ENCODE measurements at regions not wholly inside any gene's neighbourhood (a gene's known extent, or its start where the extent isn't known, plus 50 kb on each side); places are given as distances from the start of the nearest gene placed in this dataset.
"Not testable (repeated sequence)": the region's sequence is repeated elsewhere in the genome, so short reads cannot be mapped to it uniquely, and the experiment has no call there.

DNA sequence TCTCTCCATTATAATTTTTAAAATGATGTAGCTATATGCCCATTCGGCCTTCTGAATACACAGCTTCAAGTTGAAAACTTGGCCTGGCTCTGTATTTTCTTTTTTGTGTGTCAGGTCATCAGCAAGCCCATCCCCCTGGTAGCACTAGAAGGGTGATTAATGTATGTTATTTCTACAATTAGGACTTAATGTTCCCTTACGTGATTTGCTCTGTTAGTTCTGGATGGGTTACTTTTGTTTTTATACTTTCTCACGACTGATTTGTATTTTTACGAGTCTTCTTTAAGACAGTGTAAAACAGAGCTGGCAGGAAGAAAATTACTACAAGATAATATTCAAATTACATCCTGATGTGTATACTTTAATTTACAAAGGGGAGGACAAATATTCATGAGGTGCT, 88.4 kb upstream of the RGPD4 start:
- DNase-seq = no peak

DNA sequence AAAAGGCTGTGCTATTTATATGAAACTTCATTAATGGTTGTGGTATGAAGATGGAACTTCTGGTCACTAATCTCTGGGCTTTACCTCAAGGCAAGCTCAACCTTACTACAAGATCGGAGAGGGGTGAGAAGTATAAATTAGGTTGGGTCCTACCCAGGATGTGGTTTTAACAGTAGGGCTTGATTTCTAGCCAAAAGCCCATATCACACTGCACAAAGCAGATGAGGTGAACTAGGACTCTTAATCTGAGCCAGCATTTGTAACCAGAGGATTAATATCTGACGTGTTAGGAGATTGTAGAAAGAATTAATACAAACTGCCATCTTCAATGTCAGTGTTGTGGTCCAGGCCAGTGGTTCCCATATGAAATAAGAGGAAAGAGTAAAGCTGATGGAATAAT, 86.4 kb upstream of the RGPD4 start:
- DNase-seq = no peak

DNA sequence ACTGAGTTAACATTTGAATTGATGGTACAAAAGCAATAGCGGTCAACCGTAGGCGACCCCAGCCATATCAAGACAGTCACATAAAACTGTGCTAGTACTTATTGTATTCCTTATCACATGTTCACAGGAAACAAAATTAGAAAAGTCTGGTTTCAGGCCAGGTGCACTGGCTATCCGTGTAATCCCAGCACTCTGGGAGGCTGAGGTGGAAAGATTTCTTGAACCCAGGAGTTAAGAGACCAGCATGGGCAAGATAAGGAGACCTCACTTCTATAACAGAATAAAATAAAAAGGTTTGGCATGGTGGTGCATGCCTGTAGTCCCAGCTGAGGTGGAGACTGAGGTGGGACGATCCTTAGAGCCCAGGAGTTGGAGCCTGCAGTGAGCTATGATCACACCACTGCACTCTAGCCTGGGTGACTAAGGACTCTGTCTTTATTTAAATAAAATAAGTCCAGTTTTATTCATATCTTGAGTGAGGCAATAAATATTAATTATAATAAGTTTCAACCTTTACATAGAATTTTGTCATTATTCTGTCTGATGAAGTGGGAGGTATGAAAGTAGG, 84.1 kb upstream of the RGPD4 start:
- no peak for DNase-seq

DNA sequence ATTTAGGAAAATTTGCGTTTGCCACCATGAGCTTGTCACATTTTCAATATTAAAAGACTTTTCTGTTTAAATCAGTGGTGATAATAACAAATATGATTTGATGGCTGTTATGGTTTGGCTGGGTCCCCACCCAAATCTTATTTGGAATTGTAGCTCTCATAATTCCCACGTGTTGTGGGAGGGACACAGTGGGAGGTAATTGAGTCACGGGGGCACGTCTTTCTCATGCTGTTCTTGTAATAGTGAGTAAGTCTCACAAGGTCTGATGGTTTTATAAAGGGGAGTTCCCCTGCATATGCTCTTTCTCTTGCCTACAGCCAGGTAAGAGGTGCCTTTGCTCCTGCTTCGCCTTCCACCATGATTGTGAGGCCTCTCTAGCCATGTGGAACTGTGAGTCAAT, 83.4 kb upstream of the RGPD4 start:
- DNase-seq = no peak

DNA sequence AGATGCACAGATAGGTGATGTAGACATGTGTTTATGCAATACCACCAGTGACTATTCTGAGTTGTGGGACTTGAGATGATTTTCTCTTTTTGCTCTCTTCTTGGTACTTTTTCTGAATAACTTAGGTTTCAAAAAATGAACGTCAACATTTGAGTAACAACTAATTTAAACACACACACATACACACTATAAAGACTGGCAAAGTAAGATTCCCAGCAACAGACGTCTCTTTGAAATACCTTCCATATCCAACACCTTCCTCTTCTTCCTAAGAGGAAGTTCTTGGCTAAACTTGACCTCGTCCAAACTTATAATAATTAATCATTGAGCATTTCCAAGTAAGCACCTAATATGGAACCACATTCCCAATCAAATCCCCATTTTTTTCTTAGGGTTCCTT, 81.6 kb upstream of the RGPD4 start:
- DNase-seq = no peak

DNA sequence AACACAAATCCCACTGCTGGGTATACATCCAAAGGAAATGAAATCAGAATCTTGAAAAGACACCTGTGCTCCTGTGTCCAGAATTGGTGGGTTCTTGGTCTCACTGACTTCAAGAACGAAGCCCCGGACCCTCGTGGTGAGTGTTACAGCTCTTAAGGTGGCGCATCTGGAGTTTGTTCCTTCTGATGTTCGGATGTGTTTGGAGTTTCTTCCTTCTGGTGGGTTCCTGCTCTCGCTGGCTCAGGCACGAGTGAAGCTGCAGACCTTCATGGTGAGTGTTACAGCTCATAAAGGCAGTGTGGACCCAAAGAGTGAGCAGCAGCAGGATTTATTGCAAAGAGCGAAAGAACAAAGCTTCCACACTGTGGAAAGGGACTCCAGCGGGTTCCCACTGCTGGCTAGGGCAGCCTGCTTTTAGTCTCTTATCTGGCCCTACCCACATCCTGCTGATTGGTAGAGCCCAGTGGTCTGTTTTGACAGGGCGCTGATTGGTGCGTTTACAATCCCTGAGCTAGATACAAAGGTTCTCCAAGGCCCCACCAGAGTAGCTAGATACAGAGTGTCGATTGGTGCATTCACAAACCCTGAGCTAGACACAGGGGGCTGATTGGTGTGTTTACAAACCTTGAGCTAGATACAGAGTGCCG, 80.0 kb upstream of the RGPD4 start:
- not testable (repeated sequence) for DNase-seq

DNA sequence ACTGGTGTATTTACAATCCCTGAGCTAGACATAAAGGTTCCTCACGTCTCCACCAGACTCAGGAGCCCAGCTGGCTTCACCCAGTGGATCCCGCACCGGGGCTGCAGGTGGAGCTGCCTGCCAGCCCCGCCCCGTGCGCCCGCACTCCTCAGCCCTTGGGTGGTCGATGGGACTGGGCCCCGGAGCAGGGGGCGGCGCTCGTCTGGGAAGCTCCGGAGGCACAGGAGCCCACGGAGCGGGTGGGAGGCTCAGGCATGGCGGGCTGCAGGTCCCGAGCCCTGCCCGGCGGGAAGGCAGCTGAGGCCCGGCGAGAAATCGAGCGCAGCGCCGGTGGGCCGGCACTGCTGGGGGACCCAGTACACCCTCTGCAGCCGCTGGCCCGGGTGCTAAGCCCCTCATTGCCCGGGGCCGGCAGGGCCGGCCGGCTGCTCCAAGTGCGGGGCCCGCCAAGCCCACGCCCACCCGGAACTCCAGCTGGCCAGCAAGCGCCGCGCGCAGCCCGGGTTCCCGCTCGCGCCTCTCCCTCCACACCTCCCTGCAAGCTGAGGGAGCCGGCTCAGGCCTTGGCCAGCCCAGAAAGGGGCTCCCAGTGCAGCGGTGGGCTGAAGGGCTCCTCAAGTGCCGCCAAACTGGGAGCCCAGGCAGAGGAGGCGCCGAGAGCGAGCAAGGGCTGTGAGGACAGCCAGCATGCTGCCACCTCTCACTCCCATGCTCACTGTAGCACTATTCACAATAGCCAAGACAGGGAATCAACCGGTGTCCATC, 79.3 kb upstream of the RGPD4 start:
- DNase-seq = not testable (repeated sequence)

DNA sequence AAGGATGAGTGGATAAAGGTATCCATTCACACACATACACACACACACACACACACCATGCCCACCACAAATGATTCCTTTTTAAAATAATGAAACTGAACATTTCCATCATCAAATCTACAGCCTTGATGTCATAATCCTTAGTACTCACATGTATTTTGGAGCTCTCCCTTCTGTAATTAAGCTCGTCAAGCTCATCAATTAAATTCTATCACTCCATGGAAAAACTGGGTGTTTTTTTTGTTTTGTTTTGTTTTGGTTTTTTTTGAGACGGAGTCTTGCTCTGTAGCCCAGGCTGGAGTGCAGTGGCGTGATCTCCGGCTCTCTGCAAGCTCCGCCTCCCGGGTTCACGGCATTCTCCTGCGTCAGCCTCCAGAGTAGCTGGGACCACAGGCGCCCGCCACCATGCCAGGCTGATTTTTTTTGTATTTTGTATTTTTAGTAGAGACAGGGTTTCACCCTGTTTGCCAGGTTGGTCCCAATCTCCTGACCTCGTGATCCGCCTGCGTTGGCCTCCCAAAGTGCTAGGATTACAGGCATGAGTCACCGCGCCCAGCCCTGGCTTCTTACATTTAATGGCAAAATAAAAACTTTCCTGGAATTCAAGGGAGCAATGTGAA, 78.6 kb upstream of the RGPD4 start:
- no peak for DNase-seq

DNA sequence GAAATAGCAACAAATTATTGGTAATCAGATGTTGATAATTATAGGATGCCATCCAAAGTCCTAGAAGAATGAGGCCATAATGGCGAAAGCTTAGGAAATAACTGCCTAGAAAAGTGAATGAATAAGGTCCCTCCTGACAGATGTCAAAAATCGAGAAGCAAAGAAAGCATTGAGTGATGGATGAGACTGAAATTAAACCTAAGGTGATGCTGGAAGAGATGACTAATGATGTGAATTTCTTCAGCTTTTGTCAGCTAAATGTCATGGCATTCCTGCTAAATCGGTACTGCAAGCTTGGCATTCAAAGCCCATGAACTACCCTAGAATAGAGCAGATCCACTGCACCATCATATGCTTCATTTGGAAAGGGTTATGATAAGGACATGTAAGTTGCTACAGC, 74.8 kb upstream of the RGPD4 start:
- DNase-seq = no peak

DNA sequence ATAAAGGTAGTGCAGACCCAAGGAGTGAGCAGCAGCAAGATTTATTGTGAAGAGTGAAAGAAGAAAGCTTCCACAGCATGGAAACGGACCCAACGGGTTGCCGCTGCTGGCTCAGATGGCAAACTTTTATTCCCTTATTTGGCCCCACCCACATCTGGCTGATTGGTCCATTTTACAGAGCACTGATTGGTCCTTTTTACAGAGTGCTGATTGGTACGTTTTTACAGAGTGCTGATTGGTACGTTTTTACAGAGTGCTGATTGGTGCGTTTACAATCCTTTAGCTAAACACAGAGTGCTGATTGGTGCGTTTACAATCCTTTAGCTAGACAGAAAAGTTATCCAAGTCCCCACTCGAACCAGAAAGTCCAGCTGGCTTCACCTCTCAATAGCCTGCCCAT, 72.9 kb upstream of the RGPD4 start:
- DNase-seq = not testable (repeated sequence)

DNA sequence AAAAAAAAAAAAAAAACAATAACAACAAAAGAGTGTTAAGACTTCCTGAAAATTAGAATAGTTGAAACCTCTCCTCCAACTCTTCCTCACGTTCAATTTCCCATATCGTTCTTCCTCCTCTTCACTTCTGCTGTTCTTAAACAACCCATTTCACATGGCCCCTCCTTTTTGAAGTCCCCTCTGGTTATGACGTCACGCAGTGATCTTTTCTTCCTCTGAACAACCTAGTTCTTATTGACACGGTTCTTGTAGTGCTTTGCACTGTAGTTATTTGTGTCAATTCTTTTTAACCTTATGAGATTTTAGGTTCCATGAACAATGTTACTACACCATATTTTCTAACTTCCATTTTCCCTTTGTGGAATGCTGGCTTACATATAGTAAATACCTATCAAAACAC, 69.5 kb upstream of the RGPD4 start:
- no peak for DNase-seq

DNA sequence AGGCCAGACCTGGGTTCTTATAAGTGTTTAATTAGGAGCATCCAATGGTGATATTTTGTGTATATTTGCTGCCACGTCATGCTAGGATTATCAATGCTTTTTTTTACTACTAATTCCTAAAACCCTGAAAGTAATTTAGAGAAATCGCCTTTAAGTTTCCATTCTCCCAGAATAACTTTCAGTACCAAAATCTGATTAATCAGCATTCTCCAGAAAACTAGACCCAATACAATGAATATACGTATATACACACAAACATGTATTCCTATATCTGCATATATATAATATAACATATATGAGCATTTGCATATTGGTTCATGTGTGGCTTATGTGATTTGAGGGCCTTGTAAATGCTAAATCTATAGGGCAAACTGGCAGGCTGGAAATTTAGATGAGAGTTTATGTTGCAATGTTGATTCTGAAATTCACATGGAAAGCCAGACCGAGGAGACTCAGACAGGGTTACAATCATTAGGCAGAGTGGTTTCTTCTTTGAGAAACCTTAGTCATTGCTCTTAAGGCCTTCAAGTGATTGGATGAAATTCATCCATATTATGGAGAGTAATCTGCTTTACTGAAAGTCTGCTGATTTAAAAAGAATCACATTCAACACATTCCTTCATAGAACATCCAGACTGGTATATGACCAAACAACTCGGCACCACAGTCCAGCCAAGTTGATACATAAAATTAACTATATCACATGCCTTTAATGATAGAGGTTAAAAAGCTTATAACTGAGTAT, 65.9 kb upstream of the RGPD4 start:
- no peak for DNase-seq

DNA sequence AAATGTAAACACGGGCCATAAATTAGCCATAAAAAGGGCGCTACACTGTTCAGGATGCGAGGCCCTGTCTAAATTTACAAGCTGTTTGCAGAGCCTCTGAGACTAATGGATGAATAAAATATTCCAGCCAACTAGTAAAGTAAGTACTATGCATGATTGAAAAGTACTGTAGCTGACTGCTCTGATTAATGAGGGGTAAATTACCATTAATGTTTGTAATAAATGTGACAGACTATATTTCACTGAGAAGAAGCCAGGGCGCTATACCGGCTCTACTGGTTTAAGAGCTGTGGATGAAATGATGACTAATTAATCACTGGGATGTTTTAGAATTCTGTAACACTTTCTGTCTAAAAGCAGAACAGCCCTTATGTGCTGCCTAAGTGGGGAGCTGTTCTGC, 54.3 kb upstream of the RGPD4 start:
- no peak for DNase-seq

DNA sequence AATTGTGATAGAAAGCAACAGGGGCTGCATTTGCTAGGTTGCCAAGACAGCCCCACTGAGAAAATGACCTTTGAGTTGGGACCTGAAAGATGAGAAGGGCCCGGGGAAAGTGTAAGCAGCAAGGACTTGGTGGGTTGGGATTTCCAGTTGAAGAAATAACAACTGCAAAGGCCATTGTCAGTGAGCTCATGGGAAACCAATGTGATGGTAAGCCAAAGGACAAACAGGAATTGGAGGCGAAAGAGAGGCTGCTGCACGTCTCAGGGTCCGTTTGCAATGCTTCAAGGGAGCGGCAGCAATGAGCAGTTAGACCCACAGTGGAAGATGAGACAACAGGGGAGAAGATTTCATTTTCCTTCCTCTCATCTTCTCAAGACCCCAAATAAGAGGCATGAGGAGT, 51.5 kb upstream of the RGPD4 start:
- DNase-seq = no peak

DNA sequence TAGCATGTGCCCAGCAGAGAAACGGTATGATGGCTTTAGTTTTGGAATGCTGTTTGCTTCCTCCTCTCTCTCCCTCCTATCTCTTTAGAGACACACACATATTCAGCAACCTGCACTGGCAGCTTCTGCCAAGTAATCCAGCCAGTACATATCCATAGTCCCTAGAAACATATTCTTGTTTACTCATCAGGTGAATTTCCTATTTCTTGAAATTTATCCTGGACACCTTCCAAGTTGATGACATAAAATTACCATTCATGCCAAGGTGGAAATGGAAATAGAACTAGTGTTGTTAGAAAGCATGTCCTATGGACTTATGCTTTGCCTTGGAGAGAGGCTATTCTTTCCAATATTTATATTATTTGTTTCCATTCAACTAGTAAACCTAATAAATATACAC, 50.9 kb upstream of the RGPD4 start:
- DNase-seq = no peak

DNA sequence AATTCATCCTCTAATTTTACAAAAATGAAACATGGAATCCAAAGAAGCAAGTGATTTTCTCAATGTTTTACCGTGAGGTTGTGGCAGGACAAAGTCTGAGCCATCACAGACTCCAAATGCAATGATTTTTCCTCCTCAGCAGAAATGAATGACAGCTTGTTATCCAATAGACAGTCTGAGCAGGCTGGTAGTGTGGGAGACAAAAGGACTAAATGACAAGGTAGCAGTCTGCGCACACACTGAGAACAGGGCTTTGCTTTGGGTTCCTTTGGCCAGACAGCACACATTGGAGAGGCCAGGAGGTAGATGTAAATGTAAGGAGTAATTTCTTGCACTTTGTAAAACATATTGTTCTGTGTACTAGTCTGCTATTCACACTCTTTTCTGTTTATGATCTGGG, 50.3 kb upstream of the RGPD4 start:
- DNase-seq = no peak

All from NCI-H1048 (cell line).